ENCODE measurements at regions not wholly inside any gene's neighbourhood (a gene's known extent, or its start where the extent isn't known, plus 50 kb on each side); places are given as distances from the start of the nearest gene placed in this dataset.

DNA sequence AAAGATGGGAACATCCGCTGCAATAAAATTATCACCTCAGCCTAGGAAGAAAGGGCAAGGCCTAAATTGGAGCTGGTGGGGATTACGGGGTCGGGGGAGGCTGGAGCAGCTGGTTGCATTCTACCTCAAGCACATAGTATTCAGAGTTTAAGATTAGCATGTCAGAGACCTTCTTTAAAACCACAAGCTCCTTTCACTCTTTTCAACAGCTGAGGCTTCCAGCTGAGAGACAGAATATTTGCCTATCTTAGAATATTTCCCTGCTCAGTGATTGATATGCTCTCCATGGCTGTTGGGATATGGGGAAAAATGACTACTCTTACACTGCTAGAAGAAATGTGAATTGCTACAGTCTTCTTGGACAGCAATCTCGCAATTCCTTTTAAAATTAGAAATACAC is 248.6 kb downstream of the TBX15 start:
- Histone ChIP-seq H3K4me3 (ENCODE audit: low read depth in 2 of 2, low read length in 1 of 2) (no peak overlapping the region), H3K4me1 (ENCODE audit: control insufficient read depth in 1 of 2, insufficient read depth in 2 of 2, low read depth in 1 of 2, low read length in 1 of 2) (no peaks in the 10 kb centered on the region), H3K4me2 (no peak overlapping the region), H3F3A (replicated peaks; ENCODE audit: insufficient read depth) (no peaks in the 10 kb centered on the region), H3K27ac (ENCODE audit: low read depth in 2 of 2, low read length in 1 of 2) (no peak overlapping the region), H3K9ac (no peak overlapping the region), H3K79me2 (ENCODE audit: insufficient read depth) (no peaks in the 10 kb centered on the region; the same call in 1 of the 2 replicates), H3K36me3 (replicated peaks in 1 of 2; ENCODE audit: control insufficient read depth in 1 of 2, insufficient read depth in 2 of 2, low read length in 1 of 2) (no peaks in the 10 kb centered on the region), H4K20me1 (ENCODE audit: insufficient read depth) (no peaks in the 10 kb centered on the region), H3K9me3 (no peaks in the 10 kb centered on the region), H3K27me3 (ENCODE audit: insufficient read depth) (no peaks in the 10 kb centered on the region), H2AFZ (ENCODE audit: low read depth) (no peak overlapping the region), H3K9me2 (no peaks in the 10 kb centered on the region)
- TF ChIP-seq EP300 (IDR thresholded peaks at IDR 0.05; ENCODE audit: borderline replicate concordance in 1 of 2, low read depth in 1 of 2, low read length in 1 of 2) (no peak), RAD21 (IDR thresholded peaks at IDR 0.05; ENCODE audit: low read length) (no peak)
- no peak for DNase-seq
- CTCF ChIA-PET, result no interaction called here
- POLR2A ChIA-PET, result no interaction called here
- WGBS (ENCODE audit: low lambda C conversion rate), result 3% methylated on average over 4 of the region's 4 CpGs

DNA sequence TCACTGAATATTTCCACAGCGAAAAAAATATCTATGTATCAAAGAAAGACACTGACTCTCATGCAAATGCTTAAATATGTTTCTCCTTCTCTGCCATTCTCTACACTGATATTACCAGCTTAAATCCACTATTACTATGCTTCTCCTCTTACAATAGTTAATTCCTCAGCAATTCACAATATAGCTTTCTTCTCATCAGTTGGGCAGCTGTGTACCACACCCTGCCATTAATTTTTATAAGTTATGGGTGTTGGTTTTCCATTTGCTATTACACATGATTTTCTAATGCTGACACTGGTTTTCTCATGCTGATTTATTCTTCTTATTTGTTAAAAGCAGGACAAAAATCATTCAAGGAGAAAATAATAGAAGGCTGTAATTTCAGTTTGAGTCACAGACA is 251.8 kb downstream of the TBX15 start:
- Histone ChIP-seq H3K9me3 (no peaks in the 10 kb centered on the region), H3K27ac (ENCODE audit: low read depth in 2 of 2, low read length in 1 of 2) (no peak overlapping the region), H4K20me1 (ENCODE audit: insufficient read depth) (no peaks in the 10 kb centered on the region), H3K9me2 (no peaks in the 10 kb centered on the region), H3F3A (replicated peaks; ENCODE audit: insufficient read depth) (no peaks in the 10 kb centered on the region), H3K4me3 (ENCODE audit: low read depth in 2 of 2, low read length in 1 of 2) (no peak overlapping the region), H3K79me2 (ENCODE audit: insufficient read depth) (no peaks in the 10 kb centered on the region), H3K27me3 (ENCODE audit: insufficient read depth) (no peaks in the 10 kb centered on the region), H3K4me1 (ENCODE audit: control insufficient read depth in 1 of 2, insufficient read depth in 2 of 2, low read depth in 1 of 2, low read length in 1 of 2) (no peaks in the 10 kb centered on the region), H3K36me3 (replicated peaks in 1 of 2; ENCODE audit: control insufficient read depth in 1 of 2, insufficient read depth in 2 of 2, low read length in 1 of 2) (no peaks in the 10 kb centered on the region), H2AFZ (ENCODE audit: low read depth) (no peak overlapping the region), H3K4me2 (no peak overlapping the region), H3K9ac (no peak overlapping the region)
- no peak for TF ChIP-seq TCF12 (IDR thresholded peaks at IDR 0.05)
- no peak for TF ChIP-seq CHD2 (IDR thresholded peaks at IDR 0.05; ENCODE audit: low read length, partially characterized antibody)
- TF ChIP-seq SIN3A (IDR thresholded peaks at IDR 0.05; ENCODE audit: borderline replicate concordance, low read depth, low read length), result no peak
- TF ChIP-seq, protein P1, sequence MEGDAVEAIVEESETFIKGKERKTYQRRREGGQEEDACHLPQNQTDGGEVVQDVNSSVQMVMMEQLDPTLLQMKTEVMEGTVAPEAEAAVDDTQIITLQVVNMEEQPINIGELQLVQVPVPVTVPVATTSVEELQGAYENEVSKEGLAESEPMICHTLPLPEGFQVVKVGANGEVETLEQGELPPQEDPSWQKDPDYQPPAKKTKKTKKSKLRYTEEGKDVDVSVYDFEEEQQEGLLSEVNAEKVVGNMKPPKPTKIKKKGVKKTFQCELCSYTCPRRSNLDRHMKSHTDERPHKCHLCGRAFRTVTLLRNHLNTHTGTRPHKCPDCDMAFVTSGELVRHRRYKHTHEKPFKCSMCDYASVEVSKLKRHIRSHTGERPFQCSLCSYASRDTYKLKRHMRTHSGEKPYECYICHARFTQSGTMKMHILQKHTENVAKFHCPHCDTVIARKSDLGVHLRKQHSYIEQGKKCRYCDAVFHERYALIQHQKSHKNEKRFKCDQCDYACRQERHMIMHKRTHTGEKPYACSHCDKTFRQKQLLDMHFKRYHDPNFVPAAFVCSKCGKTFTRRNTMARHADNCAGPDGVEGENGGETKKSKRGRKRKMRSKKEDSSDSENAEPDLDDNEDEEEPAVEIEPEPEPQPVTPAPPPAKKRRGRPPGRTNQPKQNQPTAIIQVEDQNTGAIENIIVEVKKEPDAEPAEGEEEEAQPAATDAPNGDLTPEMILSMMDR (IDR thresholded peaks at IDR 0.05), result no peak
- no peak for TF ChIP-seq RXRA (IDR thresholded peaks at IDR 0.05; ENCODE audit: borderline replicate concordance, low read depth)
- no peak for TF ChIP-seq RCOR1 (IDR thresholded peaks at IDR 0.05; ENCODE audit: low read length)
- TF ChIP-seq MXI1 (IDR thresholded peaks at IDR 0.05; ENCODE audit: low read depth, low read length), result no peak
- TF ChIP-seq NRF1 (IDR thresholded peaks at IDR 0.05; ENCODE audit: low read depth, low read length), result no peak
- no peak for TF ChIP-seq FOXM1 (IDR thresholded peaks at IDR 0.05; ENCODE audit: low read depth)
- TF ChIP-seq, protein P2, sequence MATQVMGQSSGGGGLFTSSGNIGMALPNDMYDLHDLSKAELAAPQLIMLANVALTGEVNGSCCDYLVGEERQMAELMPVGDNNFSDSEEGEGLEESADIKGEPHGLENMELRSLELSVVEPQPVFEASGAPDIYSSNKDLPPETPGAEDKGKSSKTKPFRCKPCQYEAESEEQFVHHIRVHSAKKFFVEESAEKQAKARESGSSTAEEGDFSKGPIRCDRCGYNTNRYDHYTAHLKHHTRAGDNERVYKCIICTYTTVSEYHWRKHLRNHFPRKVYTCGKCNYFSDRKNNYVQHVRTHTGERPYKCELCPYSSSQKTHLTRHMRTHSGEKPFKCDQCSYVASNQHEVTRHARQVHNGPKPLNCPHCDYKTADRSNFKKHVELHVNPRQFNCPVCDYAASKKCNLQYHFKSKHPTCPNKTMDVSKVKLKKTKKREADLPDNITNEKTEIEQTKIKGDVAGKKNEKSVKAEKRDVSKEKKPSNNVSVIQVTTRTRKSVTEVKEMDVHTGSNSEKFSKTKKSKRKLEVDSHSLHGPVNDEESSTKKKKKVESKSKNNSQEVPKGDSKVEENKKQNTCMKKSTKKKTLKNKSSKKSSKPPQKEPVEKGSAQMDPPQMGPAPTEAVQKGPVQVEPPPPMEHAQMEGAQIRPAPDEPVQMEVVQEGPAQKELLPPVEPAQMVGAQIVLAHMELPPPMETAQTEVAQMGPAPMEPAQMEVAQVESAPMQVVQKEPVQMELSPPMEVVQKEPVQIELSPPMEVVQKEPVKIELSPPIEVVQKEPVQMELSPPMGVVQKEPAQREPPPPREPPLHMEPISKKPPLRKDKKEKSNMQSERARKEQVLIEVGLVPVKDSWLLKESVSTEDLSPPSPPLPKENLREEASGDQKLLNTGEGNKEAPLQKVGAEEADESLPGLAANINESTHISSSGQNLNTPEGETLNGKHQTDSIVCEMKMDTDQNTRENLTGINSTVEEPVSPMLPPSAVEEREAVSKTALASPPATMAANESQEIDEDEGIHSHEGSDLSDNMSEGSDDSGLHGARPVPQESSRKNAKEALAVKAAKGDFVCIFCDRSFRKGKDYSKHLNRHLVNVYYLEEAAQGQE (IDR thresholded peaks at IDR 0.05; ENCODE audit: low read depth, low read length), result no peak
- TF ChIP-seq, protein P3, sequence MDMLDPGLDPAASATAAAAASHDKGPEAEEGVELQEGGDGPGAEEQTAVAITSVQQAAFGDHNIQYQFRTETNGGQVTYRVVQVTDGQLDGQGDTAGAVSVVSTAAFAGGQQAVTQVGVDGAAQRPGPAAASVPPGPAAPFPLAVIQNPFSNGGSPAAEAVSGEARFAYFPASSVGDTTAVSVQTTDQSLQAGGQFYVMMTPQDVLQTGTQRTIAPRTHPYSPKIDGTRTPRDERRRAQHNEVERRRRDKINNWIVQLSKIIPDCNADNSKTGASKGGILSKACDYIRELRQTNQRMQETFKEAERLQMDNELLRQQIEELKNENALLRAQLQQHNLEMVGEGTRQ (IDR thresholded peaks at IDR 0.05; ENCODE audit: borderline replicate concordance, low read depth, low read length), result no peak
- TF ChIP-seq EP300 (IDR thresholded peaks at IDR 0.05; ENCODE audit: borderline replicate concordance in 1 of 2, low read depth in 1 of 2, low read length in 1 of 2), result no peak
- TF ChIP-seq TAF1 (IDR thresholded peaks at IDR 0.05; ENCODE audit: borderline replicate concordance, low read depth, low read length), result no peak
- TF ChIP-seq, protein P4, sequence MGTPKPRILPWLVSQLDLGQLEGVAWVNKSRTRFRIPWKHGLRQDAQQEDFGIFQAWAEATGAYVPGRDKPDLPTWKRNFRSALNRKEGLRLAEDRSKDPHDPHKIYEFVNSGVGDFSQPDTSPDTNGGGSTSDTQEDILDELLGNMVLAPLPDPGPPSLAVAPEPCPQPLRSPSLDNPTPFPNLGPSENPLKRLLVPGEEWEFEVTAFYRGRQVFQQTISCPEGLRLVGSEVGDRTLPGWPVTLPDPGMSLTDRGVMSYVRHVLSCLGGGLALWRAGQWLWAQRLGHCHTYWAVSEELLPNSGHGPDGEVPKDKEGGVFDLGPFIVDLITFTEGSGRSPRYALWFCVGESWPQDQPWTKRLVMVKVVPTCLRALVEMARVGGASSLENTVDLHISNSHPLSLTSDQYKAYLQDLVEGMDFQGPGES (IDR thresholded peaks at IDR 0.05; ENCODE audit: low read depth, low read length), result no peak
- TF ChIP-seq, protein P5, sequence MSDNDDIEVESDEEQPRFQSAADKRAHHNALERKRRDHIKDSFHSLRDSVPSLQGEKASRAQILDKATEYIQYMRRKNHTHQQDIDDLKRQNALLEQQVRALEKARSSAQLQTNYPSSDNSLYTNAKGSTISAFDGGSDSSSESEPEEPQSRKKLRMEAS (IDR thresholded peaks at IDR 0.05; ENCODE audit: low read depth), result no peak
- TF ChIP-seq MEF2A (IDR thresholded peaks at IDR 0.05; ENCODE audit: borderline replicate concordance, low read depth), result no peak
- DNase-seq, result no peak
- ChIA-PET POLR2A (no interaction called here), CTCF (no interaction called here)
- WGBS (ENCODE audit: low lambda C conversion rate), result 9% methylated on average over 1 of the region's 1 CpG

Data from SK-N-SH (cell line).